NB4 (cell line): ENCODE measurements at regions not wholly inside any gene's neighbourhood (a gene's known extent, or its start where the extent isn't known, plus 50 kb on each side); places are given as distances from the start of the nearest gene placed in this dataset.

Experiments
- MYC ChIP-seq: IDR thresholded peaks from 2 replicates; pipeline ENCODE4 v1.6.1; 2011; ENCODE audit warnings: low read depth, low read length
- POLR2A ChIP-seq: IDR thresholded peaks from 2 replicates; pipeline ENCODE4 v1.6.1; 2011; ENCODE audit warnings: mild to moderate bottlenecking; ENCODE audit not compliant: insufficient read length; ENCODE audit errors: extremely low read depth
- TF ChIP-seq, protein P1 (sequence below): IDR thresholded peaks from one replicate; pipeline ENCODE4 v1.5.1; 2012; ENCODE audit warnings: low read depth, low read length
- TF ChIP-seq, protein P2 (sequence below): IDR thresholded peaks from 2 replicates; pipeline ENCODE4 v1.6.1; 2011; ENCODE audit warnings: low read depth, low read length

DNA sequence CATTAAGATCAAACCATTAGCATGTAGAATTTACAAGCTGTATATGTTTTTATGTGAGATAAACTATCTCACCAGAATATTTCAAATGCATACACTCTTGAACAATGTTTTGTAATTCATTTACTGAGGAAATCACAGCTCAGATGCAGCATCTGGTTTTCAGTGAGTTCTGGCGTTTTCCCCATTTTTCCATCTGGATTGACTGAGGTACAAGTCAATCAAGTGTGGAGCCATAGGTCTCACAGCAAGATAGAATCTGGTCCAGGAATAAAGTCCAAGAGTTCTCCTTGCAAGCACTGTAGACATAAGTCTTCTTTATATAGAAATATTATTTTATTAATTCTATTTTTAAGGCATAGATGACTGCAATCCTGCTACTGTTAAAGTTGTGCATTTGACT lies 219.3 kb downstream of the ZBBX start:
- TF ChIP-seq, protein P1, sequence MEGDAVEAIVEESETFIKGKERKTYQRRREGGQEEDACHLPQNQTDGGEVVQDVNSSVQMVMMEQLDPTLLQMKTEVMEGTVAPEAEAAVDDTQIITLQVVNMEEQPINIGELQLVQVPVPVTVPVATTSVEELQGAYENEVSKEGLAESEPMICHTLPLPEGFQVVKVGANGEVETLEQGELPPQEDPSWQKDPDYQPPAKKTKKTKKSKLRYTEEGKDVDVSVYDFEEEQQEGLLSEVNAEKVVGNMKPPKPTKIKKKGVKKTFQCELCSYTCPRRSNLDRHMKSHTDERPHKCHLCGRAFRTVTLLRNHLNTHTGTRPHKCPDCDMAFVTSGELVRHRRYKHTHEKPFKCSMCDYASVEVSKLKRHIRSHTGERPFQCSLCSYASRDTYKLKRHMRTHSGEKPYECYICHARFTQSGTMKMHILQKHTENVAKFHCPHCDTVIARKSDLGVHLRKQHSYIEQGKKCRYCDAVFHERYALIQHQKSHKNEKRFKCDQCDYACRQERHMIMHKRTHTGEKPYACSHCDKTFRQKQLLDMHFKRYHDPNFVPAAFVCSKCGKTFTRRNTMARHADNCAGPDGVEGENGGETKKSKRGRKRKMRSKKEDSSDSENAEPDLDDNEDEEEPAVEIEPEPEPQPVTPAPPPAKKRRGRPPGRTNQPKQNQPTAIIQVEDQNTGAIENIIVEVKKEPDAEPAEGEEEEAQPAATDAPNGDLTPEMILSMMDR = no peak
- TF ChIP-seq POLR2A = no peak
- TF ChIP-seq, protein P2, sequence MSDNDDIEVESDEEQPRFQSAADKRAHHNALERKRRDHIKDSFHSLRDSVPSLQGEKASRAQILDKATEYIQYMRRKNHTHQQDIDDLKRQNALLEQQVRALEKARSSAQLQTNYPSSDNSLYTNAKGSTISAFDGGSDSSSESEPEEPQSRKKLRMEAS = no peak
- no peak for TF ChIP-seq MYC
